ENCODE measurements at regions not wholly inside any gene's neighbourhood (a gene's known extent, or its start where the extent isn't known, plus 50 kb on each side); places are given as distances from the start of the nearest gene placed in this dataset.

DNA sequence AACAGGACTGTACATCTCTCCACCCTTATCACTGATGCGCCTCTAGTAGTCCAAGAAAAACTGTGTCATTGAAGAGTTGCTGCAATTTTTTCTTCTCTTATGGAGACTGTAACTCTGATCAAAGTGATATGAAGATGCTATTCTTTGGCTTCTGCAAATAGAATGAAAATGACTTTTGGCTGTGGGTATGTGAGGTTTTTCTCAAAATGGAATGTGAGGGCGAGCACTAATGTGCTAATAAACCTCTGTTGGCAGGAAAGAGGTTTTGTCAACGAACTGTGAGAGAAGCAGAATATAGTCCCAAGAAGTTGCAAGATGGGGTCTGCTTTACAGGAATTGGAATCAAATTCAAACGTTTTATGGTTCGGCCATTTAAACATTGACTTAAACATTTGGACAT, 252.0 kb upstream of the GAS1 start:
- Histone ChIP-seq H3K9me2 (ENCODE audit: insufficient read depth) (no peaks in the 10 kb centered on the region), H3K9me3 (ENCODE audit: insufficient read depth, low read depth) (no peaks in the 10 kb centered on the region), H3K79me2 (ENCODE audit: low read depth) (no peaks in the 10 kb centered on the region), H2AFZ (no peak overlapping the region), H3K4me1 (replicated peaks; ENCODE audit: insufficient read depth) (peaks cover 17% of the 10 kb centered on the region; the same call in 1 of the 2 replicates), H3K4me3 (no peak overlapping the region), H3K36me3 (ENCODE audit: low read depth) (no peaks in the 10 kb centered on the region), H3K27me3 (ENCODE audit: insufficient read depth, low read depth) (no peaks in the 10 kb centered on the region), H4K20me1 (ENCODE audit: insufficient read depth) (no peaks in the 10 kb centered on the region), H3K27ac (no peak overlapping the region), H3K4me2 (no peak overlapping the region), H3F3A (ENCODE audit: insufficient read depth, low read depth) (no peaks in the 10 kb centered on the region)
- no TSS peak for BruUV-seq (replicated peaks)
- CTCF ChIA-PET, result no interaction called here
- DNase-seq, result no peak
- TF ChIP-seq EZH2 (IDR thresholded peaks at IDR 0.05; ENCODE audit: low read depth), result no peak
- TF ChIP-seq, protein P1, sequence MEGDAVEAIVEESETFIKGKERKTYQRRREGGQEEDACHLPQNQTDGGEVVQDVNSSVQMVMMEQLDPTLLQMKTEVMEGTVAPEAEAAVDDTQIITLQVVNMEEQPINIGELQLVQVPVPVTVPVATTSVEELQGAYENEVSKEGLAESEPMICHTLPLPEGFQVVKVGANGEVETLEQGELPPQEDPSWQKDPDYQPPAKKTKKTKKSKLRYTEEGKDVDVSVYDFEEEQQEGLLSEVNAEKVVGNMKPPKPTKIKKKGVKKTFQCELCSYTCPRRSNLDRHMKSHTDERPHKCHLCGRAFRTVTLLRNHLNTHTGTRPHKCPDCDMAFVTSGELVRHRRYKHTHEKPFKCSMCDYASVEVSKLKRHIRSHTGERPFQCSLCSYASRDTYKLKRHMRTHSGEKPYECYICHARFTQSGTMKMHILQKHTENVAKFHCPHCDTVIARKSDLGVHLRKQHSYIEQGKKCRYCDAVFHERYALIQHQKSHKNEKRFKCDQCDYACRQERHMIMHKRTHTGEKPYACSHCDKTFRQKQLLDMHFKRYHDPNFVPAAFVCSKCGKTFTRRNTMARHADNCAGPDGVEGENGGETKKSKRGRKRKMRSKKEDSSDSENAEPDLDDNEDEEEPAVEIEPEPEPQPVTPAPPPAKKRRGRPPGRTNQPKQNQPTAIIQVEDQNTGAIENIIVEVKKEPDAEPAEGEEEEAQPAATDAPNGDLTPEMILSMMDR (conservative IDR thresholded peaks at IDR 0.05), result no peak
- POLR2A ChIA-PET (ENCODE audit: unreplicated experiment), result no interaction called here
- intact Hi-C loops (cut with micrococcal nuclease; ENCODE audit: unreplicated experiment), result no loop called here

- no peak overlapping the region for H3K27ac ChIP-seq
- ChIA-PET CTCF (no interaction called here), POLR2A (ENCODE audit: unreplicated experiment) (no interaction called here)
- no peaks in the 10 kb centered on the region for H3K9me2 ChIP-seq (ENCODE audit: insufficient read depth)
- no peaks in the 10 kb centered on the region for H3K27me3 ChIP-seq (ENCODE audit: insufficient read depth, low read depth)
- no peak overlapping the region for H2AFZ ChIP-seq
- TF ChIP-seq, protein P1 (conservative IDR thresholded peaks at IDR 0.05), result no peak
- TF ChIP-seq EZH2 (IDR thresholded peaks at IDR 0.05; ENCODE audit: low read depth), result no peak
- H3K36me3 ChIP-seq (ENCODE audit: low read depth), result no peaks in the 10 kb centered on the region
- no TSS peak for BruUV-seq (replicated peaks)
- intact Hi-C loops (cut with micrococcal nuclease; ENCODE audit: unreplicated experiment), result no loop called here
- H3K4me3 ChIP-seq, result no peak overlapping the region
- DNase-seq, result no peak
- H3F3A ChIP-seq (ENCODE audit: insufficient read depth, low read depth), result no peaks in the 10 kb centered on the region
- H3K79me2 ChIP-seq (ENCODE audit: low read depth), result no peaks in the 10 kb centered on the region
- peaks cover 13% of the 10 kb centered on the region; the same call in 1 of the 2 replicates for H3K4me1 ChIP-seq (replicated peaks; ENCODE audit: insufficient read depth)
- H4K20me1 ChIP-seq (ENCODE audit: insufficient read depth), result no peaks in the 10 kb centered on the region
- no peaks in the 10 kb centered on the region for H3K9me3 ChIP-seq (ENCODE audit: insufficient read depth, low read depth)
- H3K4me2 ChIP-seq, result no peak overlapping the region
Measured at GRCh38 chr9:87199782-87200181, 252.5 kb upstream of the GAS1 start.

GRCh38 chr9:87201351-87201751, 254.0 kb upstream of the GAS1 start:
- DNase-seq, result no peak
- H3K27ac ChIP-seq, result no peak overlapping the region
- TF ChIP-seq EZH2 (IDR thresholded peaks at IDR 0.05; ENCODE audit: low read depth), result no peak
- TF ChIP-seq, protein P1 (conservative IDR thresholded peaks at IDR 0.05), result no peak
- no peaks in the 10 kb centered on the region for H3K79me2 ChIP-seq (ENCODE audit: low read depth)
- no peak overlapping the region for H3K4me3 ChIP-seq
- intact Hi-C loops (cut with micrococcal nuclease; ENCODE audit: unreplicated experiment), result no loop called here
- no peaks in the 10 kb centered on the region for H3K36me3 ChIP-seq (ENCODE audit: low read depth)
- ChIA-PET POLR2A (ENCODE audit: unreplicated experiment) (interaction anchor here (0.6 kb wide), 1 partner anchor 230 kb away, joined by 5 read pairs; no protein-coding TSS in a partner anchor), CTCF (no interaction called here)
- no TSS peak for BruUV-seq (replicated peaks)
- H3K9me2 ChIP-seq (ENCODE audit: insufficient read depth), result no peaks in the 10 kb centered on the region
- no peaks in the 10 kb centered on the region for H3F3A ChIP-seq (ENCODE audit: insufficient read depth, low read depth)
- no peak overlapping the region for H3K4me2 ChIP-seq
- no peaks in the 10 kb centered on the region for H4K20me1 ChIP-seq (ENCODE audit: insufficient read depth)
- no peaks in the 10 kb centered on the region for H3K9me3 ChIP-seq (ENCODE audit: insufficient read depth, low read depth)
- 0 out of 2 replicates have a peak, but pooled peaks cover 9% of the 10 kb centered on the region for H3K4me1 ChIP-seq (replicated peaks; ENCODE audit: insufficient read depth)
- H2AFZ ChIP-seq, result no peak overlapping the region
- no peaks in the 10 kb centered on the region for H3K27me3 ChIP-seq (ENCODE audit: insufficient read depth, low read depth)
